IgD-negative memory B cell (primary cell): ENCODE measurements at regions not wholly inside any gene's neighbourhood (a gene's known extent, or its start where the extent isn't known, plus 50 kb on each side); places are given as distances from the start of the nearest gene placed in this dataset.
"Not testable (repeated sequence)": the region's sequence is repeated elsewhere in the genome, so short reads cannot be mapped to it uniquely, and the experiment has no call there.

ENCODE experiments used
- H3K27ac Mint-ChIP-seq, 3 donors: one replicate each; pipeline ENCODE4 v1.8.0; 2020 to 2022; ENCODE audit warnings: mild to moderate bottlenecking in 3 of 3, mixed read lengths in 3 of 3, moderate library complexity in 1 of 3
- H3K27me3 Mint-ChIP-seq: one replicate; pipeline ENCODE4 v1.8.0; 2021; ENCODE audit warnings: mixed read lengths
- H3K36me3 Mint-ChIP-seq: one replicate; pipeline ENCODE4 v1.8.0; 2020; ENCODE audit warnings: mild to moderate bottlenecking, mixed read lengths
- H3K4me1 Mint-ChIP-seq, 3 donors: one replicate each; pipeline ENCODE4 v1.8.0; 2020 to 2022; ENCODE audit warnings: mixed read lengths in 3 of 3, mild to moderate bottlenecking in 1 of 3
- H3K4me3 Mint-ChIP-seq, 4 donors: one replicate each; pipeline ENCODE4 v1.8.0; 2020 to 2022; ENCODE audit warnings: mild to moderate bottlenecking in 4 of 4, mixed read lengths in 4 of 4, moderate library complexity in 3 of 4
- H3K9me3 Mint-ChIP-seq, 3 donors: one replicate each; pipeline ENCODE4 v1.8.0; 2020 to 2021; ENCODE audit warnings: mixed read lengths in 3 of 3, mild to moderate bottlenecking in 1 of 3

DNA sequence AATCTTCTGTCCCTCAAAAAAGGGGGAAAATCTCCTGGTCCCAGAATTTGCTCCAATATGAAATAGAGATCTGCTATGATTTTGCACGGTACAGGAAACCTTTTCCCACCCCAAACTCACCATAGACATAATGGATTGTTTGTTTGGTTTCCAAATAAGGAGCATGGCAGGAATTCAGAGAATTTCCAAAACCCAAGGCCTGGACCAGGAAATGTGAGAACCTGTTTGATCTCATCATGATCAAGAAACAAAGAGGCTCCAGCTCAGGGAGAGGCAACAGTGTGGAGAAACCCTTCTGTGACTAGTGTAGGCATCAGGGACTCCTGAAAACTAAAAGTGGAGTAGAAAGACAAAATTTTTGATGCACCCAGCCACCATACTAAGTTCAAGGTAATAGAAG, 1548.1 kb upstream of the LRRTM3 start:
- no peaks in the 10 kb centered on the region for H3K27me3 Mint-ChIP-seq
- no peak overlapping the region for H3K27ac Mint-ChIP-seq
- no peaks in the 10 kb centered on the region for H3K36me3 Mint-ChIP-seq
- H3K9me3 Mint-ChIP-seq, result peaks cover 0 to 2% (median 0%) of the 10 kb centered on the region in 3 donors
- no peaks in the 10 kb centered on the region for H3K4me1 Mint-ChIP-seq
- no peak overlapping the region for H3K4me3 Mint-ChIP-seq

DNA sequence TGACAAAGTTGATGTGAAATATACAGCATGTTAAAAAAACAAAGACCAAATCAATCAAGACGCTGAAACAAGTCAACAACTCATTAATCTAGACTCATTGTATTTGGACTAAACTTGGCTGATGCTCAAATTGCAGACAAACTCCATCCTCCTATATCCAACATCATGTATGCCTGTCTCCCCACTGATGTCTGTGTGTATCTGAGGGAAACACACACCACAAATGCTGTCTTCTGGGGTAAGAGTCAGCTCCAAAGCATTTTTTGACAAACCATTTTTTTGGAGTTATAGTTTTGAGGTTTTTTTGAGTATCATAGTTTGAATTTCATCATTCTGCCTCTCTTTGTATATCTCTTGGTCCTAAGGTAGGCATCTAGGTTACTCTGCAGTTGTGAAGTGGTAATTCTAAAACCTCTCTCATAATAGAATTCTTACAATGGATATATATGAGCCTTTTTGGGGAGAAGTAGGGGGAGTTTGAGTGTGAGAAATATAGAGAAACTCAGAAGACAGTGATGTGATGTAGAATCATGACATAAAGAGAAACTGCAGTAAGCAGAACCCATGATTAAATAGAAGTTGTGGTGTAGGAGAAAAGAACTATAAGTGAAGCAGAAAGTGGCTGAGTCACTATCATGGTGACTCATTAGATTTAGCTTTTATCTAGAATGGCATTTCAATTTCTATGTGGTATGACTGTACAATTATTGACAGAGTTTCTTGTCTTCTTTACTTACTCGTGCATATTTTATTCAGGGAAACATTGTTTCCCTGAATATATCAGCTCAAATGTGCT, 1531.1 kb upstream of the LRRTM3 start:
- peaks cover 0 to 10% (median 8%) of the 10 kb centered on the region in 3 donors for H3K9me3 Mint-ChIP-seq
- H3K27ac Mint-ChIP-seq, result no peak overlapping the region
- H3K4me3 Mint-ChIP-seq, result no peak overlapping the region
- H3K27me3 Mint-ChIP-seq, result no peaks in the 10 kb centered on the region
- H3K4me1 Mint-ChIP-seq, result no peaks in the 10 kb centered on the region
- H3K36me3 Mint-ChIP-seq, result no peaks in the 10 kb centered on the region

GRCh38 chr10:65395631-65396030, 1530.2 kb upstream of the LRRTM3 start:
- Mint-ChIP-seq H3K27me3 (no peaks in the 10 kb centered on the region), H3K36me3 (no peaks in the 10 kb centered on the region), H3K27ac (no peak overlapping the region), H3K4me3 (no peak overlapping the region), H3K4me1 (no peaks in the 10 kb centered on the region), H3K9me3 (peaks cover 2 to 10% (median 8%) of the 10 kb centered on the region in 3 donors)

DNA sequence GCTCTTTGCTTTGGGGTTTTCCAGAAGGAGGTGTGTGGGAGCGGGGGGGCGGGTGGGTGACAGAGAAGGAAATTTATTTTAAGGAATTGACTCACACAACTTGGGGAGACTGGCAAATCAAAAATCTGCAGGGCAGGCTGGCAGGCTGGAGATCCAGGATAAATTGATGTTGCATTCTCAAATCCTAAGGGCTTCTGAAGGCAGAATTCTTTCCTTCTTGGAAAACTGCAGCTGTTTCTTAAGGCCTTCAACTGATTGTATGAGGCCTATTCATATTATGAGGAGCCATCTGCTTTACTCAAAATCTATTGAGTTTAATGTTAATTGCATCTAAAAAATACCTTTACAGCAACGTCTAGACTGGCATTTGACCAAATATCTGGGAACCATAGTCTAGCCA, 1528.8 kb upstream of the LRRTM3 start:
- no peaks in the 10 kb centered on the region for H3K27me3 Mint-ChIP-seq
- H3K4me1 Mint-ChIP-seq, result no peaks in the 10 kb centered on the region
- peaks cover 2 to 10% (median 8%) of the 10 kb centered on the region in 3 donors for H3K9me3 Mint-ChIP-seq
- no peak overlapping the region for H3K4me3 Mint-ChIP-seq
- no peaks in the 10 kb centered on the region for H3K36me3 Mint-ChIP-seq
- H3K27ac Mint-ChIP-seq, result no peak overlapping the region

DNA sequence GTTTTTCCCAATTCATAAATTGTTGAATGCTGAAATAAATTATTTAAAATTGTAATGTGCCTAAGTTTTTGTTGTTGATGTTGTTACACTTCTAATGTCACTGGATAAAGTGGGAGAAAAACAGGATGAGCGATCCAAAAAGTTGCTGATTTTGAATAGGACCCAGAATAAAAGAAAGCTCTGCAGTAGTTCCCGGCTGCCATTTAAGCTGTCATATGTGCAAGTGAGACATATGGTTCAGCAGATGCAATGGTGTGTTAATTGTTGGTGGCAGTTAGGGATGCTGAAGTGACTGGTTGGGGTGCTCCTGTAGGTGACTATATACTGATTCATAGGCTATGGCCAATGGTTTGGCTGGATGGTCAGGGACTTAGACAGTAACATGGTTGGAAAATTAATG, 1517.4 kb upstream of the LRRTM3 start:
- H3K4me1 Mint-ChIP-seq, result no peaks in the 10 kb centered on the region

DNA sequence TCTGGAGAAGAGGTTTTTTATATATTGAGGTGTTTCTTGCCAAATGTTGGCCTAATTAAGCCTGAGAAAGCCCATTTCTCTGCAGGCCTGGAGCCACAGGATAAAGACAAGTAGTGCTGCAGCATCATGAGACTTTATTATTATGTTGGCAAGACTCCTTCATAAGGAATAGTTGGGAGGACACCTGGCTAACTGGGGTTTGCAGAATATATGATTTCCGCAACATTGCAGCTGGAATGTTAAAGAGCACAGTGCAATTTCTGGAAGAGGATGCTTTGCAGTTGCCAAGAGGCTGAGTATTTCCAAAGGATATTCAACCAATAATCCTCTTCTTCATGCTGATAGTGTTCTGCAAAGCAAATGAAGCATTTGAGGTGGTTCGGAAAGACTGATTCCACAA, 1512.8 kb upstream of the LRRTM3 start:
- no peaks in the 10 kb centered on the region for H3K27me3 Mint-ChIP-seq
- no peak overlapping the region for H3K4me3 Mint-ChIP-seq
- H3K4me1 Mint-ChIP-seq, result no peaks in the 10 kb centered on the region
- peaks cover 6 to 23% (median 7%) of the 10 kb centered on the region in 3 donors for H3K9me3 Mint-ChIP-seq
- no peak overlapping the region for H3K27ac Mint-ChIP-seq
- no peaks in the 10 kb centered on the region for H3K36me3 Mint-ChIP-seq

More for the DNA sequence above, 1517.4 kb upstream of the LRRTM3 start:
- H3K27ac Mint-ChIP-seq, result no peak overlapping the region
- H3K36me3 Mint-ChIP-seq, result no peaks in the 10 kb centered on the region
- no peak overlapping the region for H3K4me3 Mint-ChIP-seq
- H3K9me3 Mint-ChIP-seq, result peaks cover 2 to 7% (median 6%) of the 10 kb centered on the region in 3 donors
- H3K27me3 Mint-ChIP-seq, result no peaks in the 10 kb centered on the region

DNA sequence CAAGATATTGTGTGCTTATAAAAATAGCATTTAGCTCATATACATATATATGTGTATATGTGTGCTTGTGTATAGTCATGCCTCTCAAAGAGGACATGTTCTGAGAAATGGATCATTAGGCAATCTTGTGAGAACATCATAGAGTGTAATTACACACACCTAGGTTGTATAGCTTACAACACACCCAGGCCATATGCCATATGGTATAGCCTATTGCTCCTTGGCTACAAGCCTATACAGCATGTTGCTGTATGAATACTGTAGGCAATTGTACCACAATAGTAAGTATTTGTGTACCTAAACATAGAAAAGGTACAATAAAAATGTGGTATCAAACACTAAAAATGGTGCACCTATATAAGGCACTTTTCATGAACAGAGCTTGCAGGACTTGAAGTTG, 1510.5 kb upstream of the LRRTM3 start:
- H3K27me3 Mint-ChIP-seq, result no peaks in the 10 kb centered on the region
- no peak overlapping the region for H3K4me3 Mint-ChIP-seq
- peaks cover 2 to 26% (median 5%) of the 10 kb centered on the region in 3 donors for H3K9me3 Mint-ChIP-seq
- no peaks in the 10 kb centered on the region for H3K36me3 Mint-ChIP-seq
- H3K4me1 Mint-ChIP-seq, result no peaks in the 10 kb centered on the region
- no peak overlapping the region for H3K27ac Mint-ChIP-seq

DNA sequence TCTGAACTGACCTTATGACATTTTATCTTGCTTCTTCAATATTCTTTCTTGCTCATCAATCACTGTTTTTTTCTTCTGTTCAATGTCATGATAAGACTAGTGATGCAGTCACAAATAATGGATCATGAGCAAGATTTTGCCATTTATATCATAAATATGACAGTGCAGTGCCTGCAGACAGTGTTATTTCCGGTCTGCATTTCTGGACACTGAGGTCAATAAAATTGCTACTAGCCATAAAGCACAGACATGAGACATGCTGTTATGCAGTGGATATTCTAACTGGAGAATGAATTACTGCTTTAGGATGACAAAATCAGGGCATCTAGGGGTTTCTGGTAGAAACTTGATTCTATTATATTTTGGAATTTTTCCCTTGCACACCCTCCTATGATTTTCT, 1509.7 kb upstream of the LRRTM3 start:
- Mint-ChIP-seq H3K27me3 (no peaks in the 10 kb centered on the region), H3K36me3 (no peaks in the 10 kb centered on the region), H3K27ac (peak overlapping the region in 1 of 3 donors; percentile 2), H3K4me3 (no peak overlapping the region), H3K4me1 (no peaks in the 10 kb centered on the region), H3K9me3 (peaks cover 2 to 26% (median 5%) of the 10 kb centered on the region in 3 donors)

- Mint-ChIP-seq H3K36me3 (no peaks in the 10 kb centered on the region), H3K4me1 (peaks cover 0 to 1% (median 0%) of the 10 kb centered on the region in 3 donors), H3K27ac (no peak overlapping the region), H3K4me3 (no peak overlapping the region), H3K9me3 (peaks cover 2 to 17% (median 3%) of the 10 kb centered on the region in 3 donors), H3K27me3 (no peaks in the 10 kb centered on the region)
Measured at GRCh38 chr10:65419629-65420028, 1506.2 kb upstream of the LRRTM3 start.

GRCh38 chr10:65423043-65423442, 1502.8 kb upstream of the LRRTM3 start:
- H3K4me3 Mint-ChIP-seq, result no peak overlapping the region

GRCh38 chr10:65429381-65429780, 1496.5 kb upstream of the LRRTM3 start:
- H3K27me3 Mint-ChIP-seq, H3K4me3 Mint-ChIP-seq, H3K4me1 Mint-ChIP-seq, H3K27ac Mint-ChIP-seq, H3K36me3 Mint-ChIP-seq, H3K9me3 Mint-ChIP-seq: not testable (repeated sequence)

More at GRCh38 chr10:65423043-65423442, 1502.8 kb upstream of the LRRTM3 start:
- Mint-ChIP-seq H3K27ac (no peak overlapping the region), H3K9me3 (peaks cover 0 to 11% (median 3%) of the 10 kb centered on the region in 3 donors), H3K36me3 (no peaks in the 10 kb centered on the region), H3K4me1 (peaks cover 0 to 2% (median 0%) of the 10 kb centered on the region in 3 donors), H3K27me3 (no peaks in the 10 kb centered on the region)

- Mint-ChIP-seq H3K9me3 (peaks cover 0 to 11% (median 0%) of the 10 kb centered on the region in 3 donors), H3K27me3 (no peaks in the 10 kb centered on the region), H3K4me1 (peaks cover 0 to 2% (median 0%) of the 10 kb centered on the region in 3 donors), H3K27ac (no peak overlapping the region), H3K4me3 (no peak overlapping the region), H3K36me3 (no peaks in the 10 kb centered on the region)
Measured at GRCh38 chr10:65430979-65431378, 1494.9 kb upstream of the LRRTM3 start.

DNA sequence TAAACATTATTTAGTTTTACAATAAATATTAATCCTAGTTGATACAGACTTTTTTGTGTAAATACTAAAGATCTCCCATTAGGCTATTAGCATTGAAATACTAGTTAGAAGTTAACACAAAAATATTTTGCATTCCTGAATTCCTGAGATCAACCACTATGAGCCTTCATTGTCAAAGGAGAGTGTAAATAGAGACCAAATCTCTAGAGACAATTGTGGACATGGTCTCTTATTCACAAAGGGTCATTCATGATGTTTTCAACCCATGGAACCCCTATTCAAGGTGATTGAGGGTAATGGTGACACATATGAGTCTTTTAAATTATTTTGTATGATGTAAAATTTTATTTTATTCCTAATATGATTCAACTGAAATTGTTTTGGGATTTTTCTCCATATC, 1454.8 kb upstream of the LRRTM3 start:
- Mint-ChIP-seq H3K27ac (no peak overlapping the region), H3K4me1 (no peaks in the 10 kb centered on the region), H3K27me3 (no peaks in the 10 kb centered on the region), H3K9me3 (peaks cover 2 to 9% (median 7%) of the 10 kb centered on the region in 3 donors), H3K36me3 (no peaks in the 10 kb centered on the region), H3K4me3 (no peak overlapping the region)

DNA sequence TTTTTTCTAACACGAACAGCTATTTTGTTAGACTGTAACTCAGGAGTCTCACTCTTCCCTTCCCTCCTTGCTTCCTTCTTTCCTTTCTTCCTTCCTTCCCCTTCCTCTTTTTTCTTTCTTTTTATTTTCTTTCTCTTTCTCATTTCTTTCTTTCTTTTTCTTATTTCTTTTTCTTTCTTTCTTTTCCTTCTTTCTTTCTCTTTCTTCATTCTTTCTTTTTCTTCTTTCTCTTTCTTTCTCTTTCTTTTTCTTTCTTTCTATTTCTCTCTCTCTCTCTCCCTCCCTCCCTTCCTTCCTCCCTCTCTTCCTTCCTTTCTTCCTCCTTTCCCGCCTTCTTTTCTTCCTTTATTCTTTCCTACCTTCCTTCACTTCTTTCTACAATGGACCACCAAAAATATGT, 1443.0 kb upstream of the LRRTM3 start:
- no peaks in the 10 kb centered on the region for H3K4me1 Mint-ChIP-seq
- no peaks in the 10 kb centered on the region for H3K36me3 Mint-ChIP-seq
- H3K27ac Mint-ChIP-seq, result no peak overlapping the region
- no peak overlapping the region for H3K4me3 Mint-ChIP-seq
- peaks cover 0 to 3% (median 0%) of the 10 kb centered on the region in 3 donors for H3K9me3 Mint-ChIP-seq
- no peaks in the 10 kb centered on the region for H3K27me3 Mint-ChIP-seq

DNA sequence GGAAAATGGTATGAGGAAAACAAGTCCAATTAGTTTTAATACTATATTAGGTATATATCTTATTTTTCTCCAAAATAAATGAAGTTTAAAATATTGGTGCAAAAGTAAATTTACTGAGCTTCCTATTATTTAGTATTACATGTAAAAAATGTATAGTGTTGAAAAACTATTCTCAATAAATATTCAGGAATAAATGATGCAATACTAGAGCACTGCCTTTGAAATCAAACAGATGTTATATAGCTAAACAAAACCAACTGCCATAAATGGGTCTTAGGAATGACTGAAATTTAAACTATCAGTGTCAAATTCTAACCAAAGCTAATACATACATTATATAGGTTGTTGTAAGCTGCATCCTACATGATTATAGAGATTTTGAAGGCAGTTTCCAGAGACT, 1434.0 kb upstream of the LRRTM3 start:
- H3K36me3 Mint-ChIP-seq, result no peaks in the 10 kb centered on the region
- H3K4me1 Mint-ChIP-seq, result no peaks in the 10 kb centered on the region
- no peak overlapping the region for H3K4me3 Mint-ChIP-seq
- H3K27me3 Mint-ChIP-seq, result no peaks in the 10 kb centered on the region
- H3K9me3 Mint-ChIP-seq, result peaks cover 5 to 6% (median 6%) of the 10 kb centered on the region in 3 donors
- no peak overlapping the region for H3K27ac Mint-ChIP-seq

DNA sequence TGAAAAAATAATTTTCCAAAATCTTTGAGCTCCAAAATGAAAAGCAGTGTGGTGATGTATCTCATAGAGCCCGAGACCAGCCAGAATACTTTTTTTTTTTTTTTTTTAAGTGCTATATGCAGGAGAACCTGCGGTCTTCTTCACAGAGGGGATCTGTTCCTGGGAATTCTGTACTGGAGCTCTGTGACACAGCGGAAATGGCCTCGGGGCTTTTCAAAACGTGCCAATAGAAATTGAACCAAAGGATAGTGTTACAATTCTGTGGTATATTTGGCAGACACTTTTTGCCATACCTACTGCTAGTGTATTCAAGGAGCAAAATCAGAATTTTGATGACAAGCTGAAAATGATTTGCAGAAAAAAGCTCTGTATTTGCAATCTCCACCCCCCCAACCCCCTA, 1429.3 kb upstream of the LRRTM3 start:
- H3K27me3 Mint-ChIP-seq, result no peaks in the 10 kb centered on the region
- H3K36me3 Mint-ChIP-seq, result no peaks in the 10 kb centered on the region
- peaks cover 0 to 6% (median 2%) of the 10 kb centered on the region in 3 donors for H3K9me3 Mint-ChIP-seq
- H3K4me1 Mint-ChIP-seq, result no peaks in the 10 kb centered on the region
- no peak overlapping the region for H3K27ac Mint-ChIP-seq
- H3K4me3 Mint-ChIP-seq, result no peak overlapping the region
